ENCODE measurements at regions not wholly inside any gene's neighbourhood (a gene's known extent, or its start where the extent isn't known, plus 50 kb on each side); places are given as distances from the start of the nearest gene placed in this dataset.

GRCh38 chr16:80161799-80162739 is 378.7 kb upstream of the DYNLRB2 start:
- no peak for ATAC-seq
- Mint-ChIP-seq H3K27ac (no peak overlapping the region), H3K4me3 (no peak overlapping the region), H3K36me3 (no peaks in the 10 kb centered on the region), H3K27me3 (ENCODE audit: low read depth in 2 of 2) (peaks cover 0 to 4% of the 10 kb centered on the region in 2 donors), H3K9me3 (no peaks in the 10 kb centered on the region), H3K4me1 (no peaks in the 10 kb centered on the region)
- no peak for TF ChIP-seq CTCF (IDR thresholded peaks at IDR 0.05)
- H3K36me3 ChIP-seq (ENCODE audit: control insufficient read depth, insufficient read depth, low read length) = no peaks in the 10 kb centered on the region
- no peak overlapping the region for H3K4me3 ChIP-seq (ENCODE audit: low read length)
- WGBS (ENCODE audit: insufficient coverage) = 86% methylated on average over 12 of the region's 12 CpGs
- no peaks in the 10 kb centered on the region for H3K9me3 ChIP-seq (ENCODE audit: control insufficient read depth, insufficient read depth, low read length)
- H3K27ac ChIP-seq (ENCODE audit: low read length) = no peak overlapping the region
- no peaks in the 10 kb centered on the region for H3K27me3 ChIP-seq (ENCODE audit: control insufficient read depth, insufficient read depth, low read length)
- intact Hi-C loops (cut with micrococcal nuclease) = no loop called here
- DNase-seq = no peak
- no peaks in the 10 kb centered on the region for H3K4me1 ChIP-seq (ENCODE audit: control insufficient read depth, insufficient read depth, low read length)

GRCh38 chr16:80158766-80159165 is 382.0 kb upstream of the DYNLRB2 start:
- ATAC-seq = no peak
- no peaks in the 10 kb centered on the region for H3K9me3 ChIP-seq (ENCODE audit: control insufficient read depth, insufficient read depth, low read length)
- H3K9me3 Mint-ChIP-seq = peaks cover 0 to 3% of the 10 kb centered on the region in 2 donors
- WGBS (ENCODE audit: insufficient coverage) = 95% methylated on average over 4 of the region's 4 CpGs
- no peak overlapping the region for H3K27ac Mint-ChIP-seq
- TF ChIP-seq CTCF (IDR thresholded peaks at IDR 0.05) = no peak
- no peak overlapping the region for H3K4me3 ChIP-seq (ENCODE audit: low read length)
- H3K27me3 ChIP-seq (ENCODE audit: control insufficient read depth, insufficient read depth, low read length) = no peaks in the 10 kb centered on the region
- no peaks in the 10 kb centered on the region for H3K4me1 ChIP-seq (ENCODE audit: control insufficient read depth, insufficient read depth, low read length)
- H3K4me3 Mint-ChIP-seq = no peak overlapping the region
- no peaks in the 10 kb centered on the region for H3K36me3 Mint-ChIP-seq
- H3K36me3 ChIP-seq (ENCODE audit: control insufficient read depth, insufficient read depth, low read length) = no peaks in the 10 kb centered on the region
- no peak for DNase-seq
- H3K27ac ChIP-seq (ENCODE audit: low read length) = no peak overlapping the region
- peaks cover 6 to 9% of the 10 kb centered on the region in 2 donors for H3K27me3 Mint-ChIP-seq (ENCODE audit: low read depth in 2 of 2)
- no peaks in the 10 kb centered on the region for H3K4me1 Mint-ChIP-seq
- intact Hi-C loops (cut with micrococcal nuclease) = no loop called here

GRCh38 chr16:80151722-80152111 is 389.1 kb upstream of the DYNLRB2 start:
- DNase-seq = no peak
- Mint-ChIP-seq H3K4me3 (no peak overlapping the region), H3K27me3 (ENCODE audit: low read depth in 2 of 2) (peaks cover 16 to 25% of the 10 kb centered on the region in 2 donors), H3K36me3 (no peaks in the 10 kb centered on the region), H3K9me3 (peaks cover 0 to 3% of the 10 kb centered on the region in 2 donors), H3K4me1 (no peaks in the 10 kb centered on the region), H3K27ac (no peak overlapping the region)
- ATAC-seq = no peak
- no peaks in the 10 kb centered on the region for H3K27me3 ChIP-seq (ENCODE audit: control insufficient read depth, insufficient read depth, low read length)
- no peaks in the 10 kb centered on the region for H3K36me3 ChIP-seq (ENCODE audit: control insufficient read depth, insufficient read depth, low read length)
- no peak overlapping the region for H3K27ac ChIP-seq (ENCODE audit: low read length)
- no peak for TF ChIP-seq CTCF (IDR thresholded peaks at IDR 0.05)
- no peak overlapping the region for H3K4me3 ChIP-seq (ENCODE audit: low read length)
- 5% methylated on average over 1 of the region's 3 CpGs for WGBS (ENCODE audit: insufficient coverage)
- intact Hi-C loops (cut with micrococcal nuclease) = no loop called here
- no peaks in the 10 kb centered on the region for H3K4me1 ChIP-seq (ENCODE audit: control insufficient read depth, insufficient read depth, low read length)
- no peaks in the 10 kb centered on the region for H3K9me3 ChIP-seq (ENCODE audit: control insufficient read depth, insufficient read depth, low read length)
